ENCODE measurements at regions not wholly inside any gene's neighbourhood (a gene's known extent, or its start where the extent isn't known, plus 50 kb on each side); places are given as distances from the start of the nearest gene placed in this dataset.

GRCh38 chr6:137781639-137782038 is 85.4 kb upstream of the TNFAIP3 start:
- TF ChIP-seq CREB1 (IDR thresholded peaks at IDR 0.05; ENCODE audit: low read depth) (no peak), EP300 (IDR thresholded peaks at IDR 0.05; ENCODE audit: borderline replicate concordance) (no peak), CEBPB (IDR thresholded peaks at IDR 0.05) (no peak), TAF1 (IDR thresholded peaks at IDR 0.05; ENCODE audit: low read depth) (no peak)
